ENCODE measurements at regions not wholly inside any gene's neighbourhood (a gene's known extent, or its start where the extent isn't known, plus 50 kb on each side); places are given as distances from the start of the nearest gene placed in this dataset.

DNA sequence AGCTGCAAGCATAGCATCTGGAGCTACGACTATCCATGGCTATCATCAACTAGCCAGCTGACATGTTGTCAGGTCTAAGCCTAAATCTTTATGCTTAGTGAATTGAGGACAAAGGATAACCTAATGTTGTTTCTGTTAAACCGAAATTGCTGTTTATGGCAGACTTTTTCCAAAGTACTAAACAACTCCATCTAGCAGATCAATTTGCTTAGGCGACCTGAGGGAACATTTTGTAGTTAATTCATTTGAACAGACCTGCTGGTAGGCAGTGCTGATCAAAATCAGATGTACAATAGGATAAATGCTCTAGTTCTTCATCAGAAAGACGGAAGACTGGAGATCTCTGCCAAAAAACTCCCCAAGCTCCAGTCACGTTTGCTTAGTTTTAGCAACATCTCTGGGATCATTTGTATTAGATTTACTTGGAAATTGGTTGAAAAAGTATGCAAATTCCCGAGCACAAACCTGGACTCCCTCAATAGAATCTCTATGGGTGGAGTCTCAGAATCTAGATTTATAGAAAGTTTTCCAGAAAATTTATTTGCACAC, 301.6 kb upstream of the NRP1 start:
- H3K4me2 ChIP-seq (ENCODE audit: control insufficient read depth, extremely low read depth, insufficient read depth, low read depth, low read length): no peak overlapping the region
- no peaks in the 10 kb centered on the region for H3K9me1 ChIP-seq (ENCODE audit: control insufficient read depth, extremely low read depth, insufficient read depth, low read length)
- H3K4me1 ChIP-seq (ENCODE audit: control insufficient read depth, extremely low read depth, insufficient read depth, low read length): no peaks in the 10 kb centered on the region
- FAIRE-seq (no peak), DNase-seq (ENCODE audit: low read depth, low spot score) (no peak)
- H3K9ac ChIP-seq (ENCODE audit: control insufficient read depth, extremely low read depth, insufficient read depth, low read length): no peak overlapping the region
- H3K27ac ChIP-seq (ENCODE audit: control insufficient read depth, insufficient read depth, low read length): no peak overlapping the region
- no peaks in the 10 kb centered on the region for H3K9me3 ChIP-seq (ENCODE audit: control insufficient read depth, low read depth, low read length)
- no peak overlapping the region for H3K4me3 ChIP-seq (ENCODE audit: control insufficient read depth in 2 of 3, extremely low read depth in 1 of 3, insufficient read depth in 2 of 3, low read depth in 1 of 3, low read length in 3 of 3)
- dilution Hi-C loops (cut with MboI; ENCODE audit: extremely low pct_ligation_motif_present, low sequenced_read_pairs): no loop called here
- TF ChIP-seq, protein P1, sequence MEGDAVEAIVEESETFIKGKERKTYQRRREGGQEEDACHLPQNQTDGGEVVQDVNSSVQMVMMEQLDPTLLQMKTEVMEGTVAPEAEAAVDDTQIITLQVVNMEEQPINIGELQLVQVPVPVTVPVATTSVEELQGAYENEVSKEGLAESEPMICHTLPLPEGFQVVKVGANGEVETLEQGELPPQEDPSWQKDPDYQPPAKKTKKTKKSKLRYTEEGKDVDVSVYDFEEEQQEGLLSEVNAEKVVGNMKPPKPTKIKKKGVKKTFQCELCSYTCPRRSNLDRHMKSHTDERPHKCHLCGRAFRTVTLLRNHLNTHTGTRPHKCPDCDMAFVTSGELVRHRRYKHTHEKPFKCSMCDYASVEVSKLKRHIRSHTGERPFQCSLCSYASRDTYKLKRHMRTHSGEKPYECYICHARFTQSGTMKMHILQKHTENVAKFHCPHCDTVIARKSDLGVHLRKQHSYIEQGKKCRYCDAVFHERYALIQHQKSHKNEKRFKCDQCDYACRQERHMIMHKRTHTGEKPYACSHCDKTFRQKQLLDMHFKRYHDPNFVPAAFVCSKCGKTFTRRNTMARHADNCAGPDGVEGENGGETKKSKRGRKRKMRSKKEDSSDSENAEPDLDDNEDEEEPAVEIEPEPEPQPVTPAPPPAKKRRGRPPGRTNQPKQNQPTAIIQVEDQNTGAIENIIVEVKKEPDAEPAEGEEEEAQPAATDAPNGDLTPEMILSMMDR (optimal IDR thresholded peaks at IDR 0.05 in 1 of 3, IDR thresholded peaks at IDR 0.05 in 1 of 3, conservative IDR thresholded peaks at IDR 0.05 in 1 of 3; ENCODE audit: extremely low read depth in 1 of 3, insufficient read depth in 2 of 3, low read length in 3 of 3): no peak
- no peak for TF ChIP-seq EZH2 (IDR thresholded peaks at IDR 0.05; ENCODE audit: low read length)
- H3K27me3 ChIP-seq (ENCODE audit: control insufficient read depth, extremely low read depth, insufficient read depth, low read length): peaks cover 12% of the 10 kb centered on the region
- H3K79me2 ChIP-seq (ENCODE audit: control insufficient read depth, insufficient read depth, low read length): no peaks in the 10 kb centered on the region
- no peaks in the 10 kb centered on the region for H3K36me3 ChIP-seq (ENCODE audit: control insufficient read depth in 2 of 2, extremely low read depth in 1 of 2, insufficient read depth in 2 of 2, low read length in 2 of 2)
- H4K20me1 ChIP-seq (ENCODE audit: control insufficient read depth, extremely low read depth, insufficient read depth, low read length): no peaks in the 10 kb centered on the region
- H2AFZ ChIP-seq (ENCODE audit: control insufficient read depth, low read length): no peak overlapping the region

DNA sequence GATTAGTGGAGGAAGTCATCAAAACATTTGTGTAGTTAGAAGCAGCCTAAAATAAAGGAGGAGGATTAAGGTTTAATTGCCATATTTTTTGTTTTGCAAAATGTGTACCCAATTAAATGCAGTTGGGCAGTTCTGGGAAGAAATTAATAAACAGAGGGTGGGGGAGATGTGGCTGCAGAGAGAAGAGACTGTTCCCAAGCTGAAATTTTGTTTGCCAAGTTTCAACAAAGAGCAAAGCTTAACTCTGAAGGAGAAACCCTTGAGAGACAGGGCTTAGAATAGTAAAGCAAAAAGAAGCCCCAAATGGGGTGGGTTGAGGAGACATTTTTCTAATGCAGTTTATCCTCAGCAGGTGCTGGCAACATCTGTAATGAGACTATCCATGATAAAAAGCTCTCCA, 298.0 kb upstream of the NRP1 start:
- Histone ChIP-seq H3K4me3 (ENCODE audit: control insufficient read depth in 2 of 3, extremely low read depth in 1 of 3, insufficient read depth in 2 of 3, low read depth in 1 of 3, low read length in 3 of 3) (no peak overlapping the region), H4K20me1 (ENCODE audit: control insufficient read depth, extremely low read depth, insufficient read depth, low read length) (no peaks in the 10 kb centered on the region), H3K27me3 (ENCODE audit: control insufficient read depth, extremely low read depth, insufficient read depth, low read length) (peaks cover 12% of the 10 kb centered on the region), H3K9me1 (ENCODE audit: control insufficient read depth, extremely low read depth, insufficient read depth, low read length) (no peaks in the 10 kb centered on the region), H3K4me2 (ENCODE audit: control insufficient read depth, extremely low read depth, insufficient read depth, low read depth, low read length) (no peak overlapping the region), H3K27ac (ENCODE audit: control insufficient read depth, insufficient read depth, low read length) (no peak overlapping the region), H2AFZ (ENCODE audit: control insufficient read depth, low read length) (no peak overlapping the region), H3K79me2 (ENCODE audit: control insufficient read depth, insufficient read depth, low read length) (no peaks in the 10 kb centered on the region), H3K9me3 (ENCODE audit: control insufficient read depth, low read depth, low read length) (no peaks in the 10 kb centered on the region), H3K4me1 (ENCODE audit: control insufficient read depth, extremely low read depth, insufficient read depth, low read length) (no peaks in the 10 kb centered on the region), H3K36me3 (ENCODE audit: control insufficient read depth in 2 of 2, extremely low read depth in 1 of 2, insufficient read depth in 2 of 2, low read length in 2 of 2) (no peaks in the 10 kb centered on the region), H3K9ac (ENCODE audit: control insufficient read depth, extremely low read depth, insufficient read depth, low read length) (no peak overlapping the region)
- dilution Hi-C loops (cut with MboI; ENCODE audit: extremely low pct_ligation_motif_present, low sequenced_read_pairs): no loop called here
- DNase-seq (ENCODE audit: low read depth, low spot score) (no peak), FAIRE-seq (no peak)
- TF ChIP-seq, protein P1 (optimal IDR thresholded peaks at IDR 0.05 in 1 of 3, IDR thresholded peaks at IDR 0.05 in 1 of 3, conservative IDR thresholded peaks at IDR 0.05 in 1 of 3; ENCODE audit: extremely low read depth in 1 of 3, insufficient read depth in 2 of 3, low read length in 3 of 3): no peak
- no peak for TF ChIP-seq EZH2 (IDR thresholded peaks at IDR 0.05; ENCODE audit: low read length)

Measured in keratinocyte (primary cell).